Umbilical cord (tissue), 1 donor: ENCODE measurements at regions not wholly inside any gene's neighbourhood (a gene's known extent, or its start where the extent isn't known, plus 50 kb on each side); places are given as distances from the start of the nearest gene placed in this dataset.
"Not testable (repeated sequence)": the region's sequence is repeated elsewhere in the genome, so short reads cannot be mapped to it uniquely, and the experiment has no call there.

Experiments used
- DNase-seq: peaks from one replicate; pipeline ENCODE4 v3.0.0-alpha.2; 2015; ENCODE audit warnings: low spot score

DNA sequence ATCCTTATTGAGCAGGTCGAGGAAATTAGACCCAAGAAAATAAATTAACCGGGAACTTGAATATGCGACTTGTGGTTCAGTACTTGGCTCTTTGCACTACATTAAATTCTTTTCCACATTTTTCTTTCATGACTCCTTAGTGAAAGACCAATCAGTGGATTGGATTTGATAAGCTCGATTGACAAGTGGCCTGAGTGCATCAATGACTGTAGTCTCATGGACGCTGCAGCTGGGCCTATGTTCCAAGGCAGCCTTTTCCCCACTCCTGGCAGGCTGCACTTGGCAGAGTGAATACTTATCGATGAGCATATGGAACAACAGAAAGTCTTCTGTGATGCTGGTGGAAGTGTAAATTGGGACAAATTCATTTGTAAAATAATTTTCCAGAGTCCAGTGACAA is 210.8 kb upstream of the EXOC2 start:
- no peak for DNase-seq

DNA sequence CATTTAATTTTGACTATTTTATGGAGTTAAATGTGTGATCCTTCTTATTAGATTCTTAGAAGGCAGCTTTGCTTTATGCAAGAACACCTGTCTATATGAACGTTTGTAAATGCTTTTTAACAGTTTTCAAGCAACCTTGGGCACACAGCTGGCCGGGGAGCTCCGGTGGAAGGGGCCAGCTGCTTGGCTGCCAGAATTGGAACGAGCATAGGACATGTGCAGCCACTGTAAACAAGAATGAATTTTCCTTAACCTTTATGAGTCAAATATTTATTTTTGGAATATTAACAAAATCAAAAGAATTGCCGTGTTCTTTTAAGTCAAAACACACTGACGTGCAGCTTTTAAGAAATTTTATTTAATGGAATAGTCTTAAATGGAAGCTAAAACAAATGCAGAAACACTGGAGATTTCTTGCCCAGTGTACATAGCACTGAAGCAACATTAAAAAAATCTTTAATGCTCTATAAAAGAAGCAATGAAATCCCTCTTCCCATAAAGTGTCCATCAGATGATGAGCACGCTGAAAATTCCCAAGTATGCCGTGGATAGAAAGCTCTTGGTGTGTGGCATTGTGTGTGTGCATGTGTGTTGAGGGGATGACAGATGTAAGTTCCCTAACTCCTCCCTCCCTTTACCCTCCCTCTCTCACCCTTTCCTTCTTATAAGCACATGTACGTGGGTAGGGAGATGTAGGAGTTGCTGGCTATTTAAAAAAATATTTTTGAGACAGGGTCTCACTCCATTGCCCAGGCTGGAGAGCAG is 208.9 kb upstream of the EXOC2 start:
- peak; percentile 29 for DNase-seq

DNA sequence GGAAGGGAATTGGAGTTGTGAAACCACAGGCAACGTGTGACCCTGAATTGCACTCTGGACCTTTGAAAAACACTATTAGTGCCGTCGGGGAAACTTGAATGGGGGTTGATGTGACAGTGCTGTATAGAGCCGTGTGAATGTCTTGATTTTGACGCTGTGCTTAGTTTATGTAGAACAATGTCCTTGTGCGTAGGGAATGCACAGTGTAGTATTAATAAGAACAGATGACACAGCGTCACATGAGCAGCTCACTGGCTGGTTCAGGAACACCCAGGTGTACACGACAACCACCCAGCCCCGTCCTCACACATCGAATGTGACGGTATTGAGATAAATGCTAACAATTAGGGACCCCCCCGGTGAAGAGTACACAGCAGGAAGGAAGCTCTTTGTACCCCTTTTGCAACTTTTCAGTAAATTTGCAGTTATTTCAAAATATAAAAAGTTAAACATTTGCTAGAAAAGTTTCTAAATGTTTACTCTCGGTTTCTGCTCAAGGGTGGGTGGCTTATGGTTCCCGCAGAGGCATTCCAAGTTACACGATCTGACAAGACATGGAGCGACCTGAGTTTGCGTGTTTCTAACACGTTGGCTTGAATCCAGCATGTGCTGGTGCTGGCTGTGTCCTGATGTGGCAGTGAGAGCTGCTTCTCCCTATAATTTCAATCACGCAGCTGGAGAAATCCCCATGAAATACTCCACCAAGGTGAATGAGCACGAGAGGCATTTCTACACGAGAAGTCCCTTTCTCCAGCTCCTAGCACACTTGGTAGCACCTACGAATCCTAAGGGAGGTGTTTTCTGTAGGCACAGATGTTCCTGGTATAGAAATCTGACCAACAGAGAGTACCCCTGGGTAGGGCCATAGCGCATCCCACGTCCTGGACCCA is 208.0 kb upstream of the EXOC2 start:
- no peak for DNase-seq

DNA sequence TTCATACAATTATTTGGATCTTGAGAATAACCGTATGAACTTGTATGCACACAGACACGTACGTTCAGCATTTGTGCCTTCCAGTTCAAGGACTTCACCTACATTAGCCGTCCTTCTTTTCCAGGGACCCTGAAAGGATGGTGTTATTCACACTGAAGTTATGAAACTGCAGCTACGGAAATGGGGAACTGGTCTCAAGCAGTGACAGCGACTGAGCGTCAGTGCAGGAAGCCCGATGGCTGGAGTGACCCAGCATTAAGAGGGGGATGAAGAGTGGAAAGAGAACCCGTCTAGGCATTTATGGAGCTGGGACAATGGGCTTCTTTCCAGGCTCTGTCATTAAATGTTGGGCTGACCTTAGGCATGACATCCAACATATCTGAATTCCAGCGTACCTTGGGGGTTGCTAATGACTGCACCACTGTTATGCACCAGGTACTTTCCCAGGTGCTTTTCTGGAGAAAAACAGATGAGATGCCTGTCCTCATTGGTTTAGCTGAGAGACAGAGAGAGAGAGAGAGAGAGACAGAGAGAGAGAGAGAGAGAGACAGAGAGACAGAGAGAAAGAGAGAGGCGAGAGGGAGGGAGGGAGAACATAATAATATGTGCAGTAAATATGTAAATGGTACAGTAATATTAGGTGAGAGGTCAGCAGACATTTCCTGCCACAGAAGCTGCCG is 204.7 kb upstream of the EXOC2 start:
- no peak for DNase-seq

- DNase-seq: no peak
Observed at GRCh38 chr6:894274-894673, 201.3 kb upstream of the EXOC2 start.

- DNase-seq: no peak
Observed at GRCh38 chr6:890995-891394, 198.1 kb upstream of the EXOC2 start.

DNA sequence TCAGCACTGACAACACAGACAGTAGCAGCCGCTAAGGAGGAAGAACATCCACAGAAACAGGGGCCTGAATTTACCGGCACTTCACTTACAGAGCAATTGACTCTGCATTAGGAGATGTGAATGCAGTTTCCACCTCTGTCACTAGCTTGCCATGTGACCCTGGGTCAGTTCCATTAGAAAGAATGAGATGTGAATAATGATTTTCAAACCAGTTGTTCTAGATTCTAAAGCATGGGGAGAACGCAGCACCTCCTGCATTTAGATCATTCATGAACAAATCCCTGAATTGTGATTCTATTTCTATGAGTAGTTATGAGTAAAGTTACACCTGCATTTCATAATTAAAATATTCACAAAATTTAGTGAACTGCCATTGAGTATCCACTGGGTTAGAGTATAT is 197.3 kb upstream of the EXOC2 start:
- DNase-seq: no peak

GRCh38 chr6:887583-888235 is 194.8 kb upstream of the EXOC2 start:
- no peak for DNase-seq

DNA sequence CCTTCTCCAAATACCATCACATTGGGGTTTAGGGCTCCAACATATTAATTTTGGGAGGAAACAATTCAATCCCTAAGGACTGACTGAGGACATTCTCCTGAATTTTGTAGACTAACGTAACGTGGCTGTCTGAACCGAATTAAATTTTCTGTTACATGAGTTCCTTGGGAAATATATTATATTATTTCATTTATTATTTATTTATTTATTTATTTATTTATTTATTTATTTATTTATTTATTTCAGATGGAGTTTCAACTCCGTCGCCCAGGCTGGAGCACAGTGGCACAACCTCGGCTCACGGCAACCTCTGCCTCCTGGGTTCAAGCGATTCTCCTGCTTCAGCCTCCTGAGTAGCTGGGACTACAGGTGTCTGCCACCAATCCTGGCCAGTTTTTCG is 193.2 kb upstream of the EXOC2 start:
- DNase-seq: not testable (repeated sequence)

GRCh38 chr6:885051-885590 is 192.2 kb upstream of the EXOC2 start:
- no peak for DNase-seq

- DNase-seq: no peak
Observed at GRCh38 chr6:884570-884969, 191.6 kb upstream of the EXOC2 start.

DNA sequence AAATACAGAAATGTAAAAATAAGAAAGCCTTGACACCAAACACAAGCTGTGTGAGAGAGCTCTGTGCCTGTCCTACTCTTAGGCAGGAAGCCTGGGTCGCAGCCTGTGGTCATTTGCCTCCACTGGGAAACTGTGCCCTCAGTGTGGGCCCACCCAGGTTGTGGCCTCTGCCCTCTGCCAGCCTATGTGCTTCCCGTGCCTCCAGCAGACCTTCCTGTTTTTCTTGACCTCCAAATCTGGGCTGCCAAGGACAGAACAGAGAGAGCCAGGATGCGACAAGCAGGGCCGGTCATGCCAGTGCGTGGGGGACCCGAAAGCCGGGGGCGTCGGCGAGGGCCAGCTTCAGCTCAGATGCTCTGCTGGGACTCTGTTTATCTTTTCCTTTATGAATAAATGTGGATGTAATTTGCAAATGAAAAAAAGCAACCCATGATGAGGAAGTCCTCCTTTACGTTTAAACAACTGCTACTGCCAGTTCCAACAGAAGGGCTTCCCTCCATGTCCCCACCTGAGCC is 189.2 kb upstream of the EXOC2 start:
- DNase-seq: no peak

DNA sequence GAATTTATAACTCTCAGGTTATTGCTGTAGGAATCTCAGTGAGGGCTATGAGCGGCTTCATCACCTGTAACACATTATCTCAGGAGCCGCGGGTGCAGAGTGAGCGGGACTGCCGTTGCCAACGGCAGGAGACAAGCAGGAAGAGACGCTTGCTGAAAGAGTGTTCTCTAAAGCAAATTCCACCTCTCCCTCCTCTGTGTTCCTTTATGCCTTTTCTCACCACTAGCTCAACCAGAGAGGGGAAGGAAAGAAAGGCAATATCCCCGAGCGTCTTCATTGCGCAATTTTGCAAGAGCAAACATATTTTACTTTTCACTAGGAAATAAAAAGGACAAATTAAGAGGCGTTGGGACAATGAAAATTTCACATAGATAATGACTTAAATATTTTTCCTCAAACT is 185.2 kb upstream of the EXOC2 start:
- DNase-seq: no peak

GRCh38 chr6:875012-875411 is 182.1 kb upstream of the EXOC2 start:
- DNase-seq: no peak

DNA sequence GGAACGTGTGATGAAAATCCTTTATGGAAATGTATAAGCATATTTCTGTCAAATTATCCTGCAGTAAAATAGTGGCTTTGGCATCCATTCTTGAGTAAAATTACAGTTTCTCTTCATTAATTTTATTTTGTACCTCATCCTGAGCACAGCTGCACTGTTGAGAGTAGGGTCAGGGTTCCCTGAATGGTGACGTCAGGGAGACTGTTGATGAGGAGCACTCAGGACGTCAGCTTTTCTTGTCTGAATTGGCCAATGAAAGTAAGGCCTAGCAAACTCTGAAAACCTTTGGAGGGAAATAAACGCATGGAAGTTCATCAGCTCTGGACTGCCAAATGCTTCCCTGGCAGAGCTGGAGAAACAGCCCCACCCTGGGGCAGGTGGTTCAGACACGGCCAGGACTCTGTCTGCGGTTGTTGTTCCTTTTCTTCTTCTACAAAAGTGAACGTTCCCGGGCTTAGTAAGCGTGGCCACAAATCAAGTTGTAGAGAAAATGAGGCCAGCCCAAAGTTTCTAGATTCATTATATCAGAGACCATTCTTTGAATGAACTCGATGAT is 179.7 kb upstream of the EXOC2 start:
- no peak for DNase-seq

GRCh38 chr6:871503-871902 is 178.6 kb upstream of the EXOC2 start:
- no peak for DNase-seq

DNA sequence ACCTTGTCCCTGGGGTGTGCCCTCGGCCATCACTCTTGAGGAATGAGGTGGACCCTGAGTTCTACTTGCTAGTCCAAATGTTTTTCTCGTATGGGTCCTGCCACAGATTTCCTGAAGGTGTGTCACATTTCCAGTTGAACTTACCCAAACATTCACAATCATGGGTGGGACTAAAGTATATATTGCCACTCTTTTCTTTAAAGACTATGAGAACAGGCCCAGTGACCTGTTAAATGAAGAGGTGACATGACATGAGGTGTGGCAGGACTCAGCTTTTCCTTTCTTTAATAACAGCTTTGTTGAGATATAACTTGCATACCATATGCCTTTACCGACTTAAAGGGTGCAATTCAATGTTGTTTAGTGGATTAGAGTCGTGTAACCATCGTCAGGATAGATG is 177.2 kb upstream of the EXOC2 start:
- no peak for DNase-seq

- DNase-seq: no peak
Observed at GRCh38 chr6:868201-868600, 175.3 kb upstream of the EXOC2 start.

DNA sequence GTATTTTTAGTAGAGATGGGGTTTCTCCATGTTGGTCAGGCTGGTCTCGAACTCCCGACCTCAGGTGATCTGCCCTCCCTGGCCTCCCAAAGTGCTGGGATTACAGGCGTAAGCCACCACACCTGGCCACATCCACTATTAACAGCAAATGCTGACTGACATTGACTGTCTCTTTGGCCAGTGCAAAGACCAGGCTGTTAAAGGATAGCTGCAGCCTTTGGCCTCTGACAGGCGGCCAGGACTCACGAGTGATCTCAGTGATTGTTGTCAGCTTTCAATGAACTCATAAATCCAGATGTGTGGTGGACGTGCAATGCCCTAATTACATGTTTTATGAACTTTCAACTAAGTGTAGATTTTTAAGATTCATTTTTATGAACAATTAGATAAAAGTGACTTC is 174.4 kb upstream of the EXOC2 start:
- no peak for DNase-seq

DNA sequence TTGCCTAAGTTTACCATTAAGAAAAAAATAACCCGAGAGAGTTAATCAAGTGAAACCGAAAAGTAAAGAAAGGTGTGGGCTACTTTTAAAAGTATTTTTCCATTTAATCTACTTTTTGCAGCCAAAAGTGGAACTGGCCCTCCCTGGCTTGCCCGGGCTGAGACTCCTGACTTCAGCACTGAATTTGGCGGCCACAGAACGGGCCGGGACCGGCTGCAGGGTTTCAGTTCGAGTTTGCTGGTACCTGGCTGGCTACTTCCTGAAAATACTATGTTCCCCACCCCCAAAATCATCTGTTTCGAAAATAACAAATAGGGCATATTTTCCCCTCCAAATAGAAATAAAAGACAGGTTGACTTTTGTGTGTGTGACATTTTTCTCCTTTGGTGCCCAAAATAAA is 173.4 kb upstream of the EXOC2 start:
- no peak for DNase-seq

- no peak for DNase-seq
Observed at GRCh38 chr6:865846-866245, 172.9 kb upstream of the EXOC2 start.
